GM06990 (cell line): ENCODE measurements at regions not wholly inside any gene's neighbourhood (a gene's known extent, or its start where the extent isn't known, plus 50 kb on each side); places are given as distances from the start of the nearest gene placed in this dataset.

Experiments used
- DNase-seq: peaks from one replicate; pipeline ENCODE4 v3.0.0-alpha.2; 2011; ENCODE audit not compliant: insufficient read length; ENCODE audit errors: extremely low read depth
- H3K27me3 ChIP-seq: replicated peaks from 2 replicates; pipeline ENCODE4 v1.6.0; 2011; ENCODE audit warnings: low read length; ENCODE audit not compliant: control insufficient read depth, insufficient read depth
- H3K36me3 ChIP-seq: 2 replicates; pipeline ENCODE4 v1.5.1; 2011; ENCODE audit warnings: low read length; ENCODE audit not compliant: control insufficient read depth, insufficient read depth
- H3K4me3 ChIP-seq: replicated peaks from 2 replicates; pipeline ENCODE4 v1.5.1; 2011; ENCODE audit warnings: low read depth, mild to moderate bottlenecking, control low read depth, low read length
- TF ChIP-seq, protein P1 (sequence below): IDR thresholded peaks from 2 replicates; pipeline ENCODE4 v1.5.1; 2011; ENCODE audit warnings: low read length, control low read depth, mild to moderate bottlenecking, inconsistent platforms; ENCODE audit not compliant: insufficient read depth, poor library complexity, severe bottlenecking

DNA sequence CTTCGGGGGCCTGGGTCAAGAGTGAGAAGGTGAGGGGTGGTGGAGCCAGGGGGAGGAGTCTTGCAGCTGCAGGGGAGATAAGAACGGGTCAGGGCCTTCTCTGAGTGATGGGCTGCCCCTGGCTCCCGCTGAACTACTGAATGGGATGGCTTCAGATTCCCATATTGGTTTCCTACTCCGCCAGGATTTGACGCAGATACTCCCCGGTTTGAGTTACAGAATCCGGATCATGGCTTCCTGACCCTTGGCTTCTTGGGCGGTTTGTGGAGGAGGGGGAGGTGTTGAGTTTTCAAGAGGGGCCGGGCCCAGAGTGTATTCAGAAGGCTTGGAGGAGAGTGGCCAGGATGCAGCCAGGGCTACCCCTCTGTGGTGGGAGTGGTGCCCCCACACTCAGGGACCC is 119.9 kb upstream of the ATP2B2 start:
- no peaks in the 10 kb centered on the region for H3K36me3 ChIP-seq
- no peak for DNase-seq
- TF ChIP-seq, protein P1, sequence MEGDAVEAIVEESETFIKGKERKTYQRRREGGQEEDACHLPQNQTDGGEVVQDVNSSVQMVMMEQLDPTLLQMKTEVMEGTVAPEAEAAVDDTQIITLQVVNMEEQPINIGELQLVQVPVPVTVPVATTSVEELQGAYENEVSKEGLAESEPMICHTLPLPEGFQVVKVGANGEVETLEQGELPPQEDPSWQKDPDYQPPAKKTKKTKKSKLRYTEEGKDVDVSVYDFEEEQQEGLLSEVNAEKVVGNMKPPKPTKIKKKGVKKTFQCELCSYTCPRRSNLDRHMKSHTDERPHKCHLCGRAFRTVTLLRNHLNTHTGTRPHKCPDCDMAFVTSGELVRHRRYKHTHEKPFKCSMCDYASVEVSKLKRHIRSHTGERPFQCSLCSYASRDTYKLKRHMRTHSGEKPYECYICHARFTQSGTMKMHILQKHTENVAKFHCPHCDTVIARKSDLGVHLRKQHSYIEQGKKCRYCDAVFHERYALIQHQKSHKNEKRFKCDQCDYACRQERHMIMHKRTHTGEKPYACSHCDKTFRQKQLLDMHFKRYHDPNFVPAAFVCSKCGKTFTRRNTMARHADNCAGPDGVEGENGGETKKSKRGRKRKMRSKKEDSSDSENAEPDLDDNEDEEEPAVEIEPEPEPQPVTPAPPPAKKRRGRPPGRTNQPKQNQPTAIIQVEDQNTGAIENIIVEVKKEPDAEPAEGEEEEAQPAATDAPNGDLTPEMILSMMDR, result no peak
- H3K27me3 ChIP-seq, result no peaks in the 10 kb centered on the region; the same call in none of the 2 replicates
- no peak overlapping the region for H3K4me3 ChIP-seq

DNA sequence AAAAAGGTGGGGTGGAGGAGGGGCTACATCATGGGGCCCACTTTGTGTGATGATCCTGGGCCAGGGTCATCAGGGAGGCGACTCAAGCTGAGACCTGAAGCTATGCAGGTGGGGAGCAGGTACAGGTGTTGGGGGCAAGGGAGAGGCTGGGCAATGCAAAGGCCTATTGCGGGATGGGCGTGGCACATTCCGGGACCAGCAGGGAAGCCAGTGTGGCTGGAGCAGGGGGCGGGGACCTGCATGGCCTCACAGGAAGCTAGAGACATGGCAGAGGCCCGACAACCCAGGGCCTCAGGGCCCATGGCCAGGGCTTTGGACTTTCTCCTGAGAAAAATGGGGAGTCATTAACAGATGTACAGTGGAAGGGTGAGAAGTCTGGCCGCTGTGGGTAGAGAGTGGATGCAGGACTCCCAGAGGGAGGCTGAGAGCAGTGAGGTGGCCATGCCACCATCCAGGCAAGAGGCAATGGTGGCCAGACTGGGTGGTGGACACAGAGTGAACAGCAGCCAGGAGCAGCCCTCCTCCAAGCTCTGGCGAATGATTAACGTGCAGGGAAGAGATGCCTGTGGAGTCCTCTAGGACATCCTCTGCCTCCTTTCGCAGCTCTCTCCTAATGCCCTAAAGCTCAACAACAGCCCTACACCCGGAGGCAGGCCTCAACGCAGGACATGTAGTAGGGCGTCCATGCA is 122.6 kb upstream of the ATP2B2 start:
- Histone ChIP-seq H3K36me3 (no peaks in the 10 kb centered on the region), H3K4me3 (no peak overlapping the region), H3K27me3 (no peaks in the 10 kb centered on the region; the same call in 1 of the 2 replicates)
- DNase-seq, result no peak
- TF ChIP-seq, protein P1, result no peak

DNA sequence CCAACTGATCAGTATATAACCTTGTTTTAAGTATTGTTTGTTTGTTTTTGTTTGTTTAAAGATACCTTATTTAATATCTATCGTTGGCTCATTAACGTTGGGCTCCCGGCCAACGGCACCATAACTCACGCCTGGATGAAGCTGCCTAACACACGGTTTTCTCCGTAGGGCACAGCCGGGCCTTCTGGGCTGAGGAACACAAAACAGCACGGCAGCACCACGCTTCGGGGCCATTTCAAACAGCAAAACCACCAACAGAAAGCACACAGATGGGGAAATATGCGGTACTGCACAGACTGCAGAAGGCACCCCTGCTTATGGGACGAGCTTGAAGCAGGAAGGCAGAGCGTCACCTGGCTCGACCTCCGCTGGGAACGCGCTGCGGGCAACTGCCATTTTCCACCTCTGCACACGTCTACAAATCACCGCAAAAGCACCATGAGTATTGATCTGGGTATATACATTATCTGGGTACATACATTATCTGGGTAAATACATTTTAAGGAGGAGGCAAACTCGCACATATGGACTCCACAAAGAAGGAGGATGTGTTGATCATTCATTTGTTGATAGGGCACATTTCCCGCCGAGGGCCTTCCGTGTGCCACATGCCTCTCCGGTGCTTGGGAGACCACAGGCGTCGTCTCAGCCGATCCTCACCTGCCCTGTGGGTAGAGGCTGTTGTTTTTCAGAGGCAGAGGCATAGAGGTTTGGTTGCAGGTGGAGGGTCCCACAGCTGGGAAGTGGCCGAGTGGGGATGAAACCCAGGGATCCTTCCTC is 123.7 kb upstream of the ATP2B2 start:
- H3K27me3 ChIP-seq, result no peaks in the 10 kb centered on the region; the same call in 1 of the 2 replicates
- no peak for DNase-seq
- no peak overlapping the region for H3K4me3 ChIP-seq
- no peaks in the 10 kb centered on the region for H3K36me3 ChIP-seq
- TF ChIP-seq, protein P1, result no peak

DNA sequence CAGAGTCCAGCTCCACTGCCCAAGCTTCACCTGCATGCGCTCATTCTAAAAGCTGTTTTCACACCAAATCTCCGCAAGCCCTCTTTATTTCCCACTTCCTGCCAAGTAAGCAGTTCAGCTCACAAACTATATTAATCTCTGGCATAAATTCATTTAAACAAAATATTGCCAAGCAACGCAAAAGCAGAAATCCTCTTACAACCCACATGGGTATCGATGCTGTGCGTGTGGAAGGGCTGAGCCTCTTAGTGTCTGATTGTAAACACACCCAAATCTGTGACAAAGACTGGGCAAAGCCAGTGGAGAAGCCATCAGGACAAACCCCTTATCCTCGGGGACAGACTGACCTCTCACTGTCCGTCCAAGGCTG is 124.3 kb upstream of the ATP2B2 start:
- H3K4me3 ChIP-seq, result no peak overlapping the region
- TF ChIP-seq, protein P1, result no peak
- DNase-seq, result no peak
- H3K36me3 ChIP-seq, result no peaks in the 10 kb centered on the region
- no peaks in the 10 kb centered on the region; the same call in 1 of the 2 replicates for H3K27me3 ChIP-seq

DNA sequence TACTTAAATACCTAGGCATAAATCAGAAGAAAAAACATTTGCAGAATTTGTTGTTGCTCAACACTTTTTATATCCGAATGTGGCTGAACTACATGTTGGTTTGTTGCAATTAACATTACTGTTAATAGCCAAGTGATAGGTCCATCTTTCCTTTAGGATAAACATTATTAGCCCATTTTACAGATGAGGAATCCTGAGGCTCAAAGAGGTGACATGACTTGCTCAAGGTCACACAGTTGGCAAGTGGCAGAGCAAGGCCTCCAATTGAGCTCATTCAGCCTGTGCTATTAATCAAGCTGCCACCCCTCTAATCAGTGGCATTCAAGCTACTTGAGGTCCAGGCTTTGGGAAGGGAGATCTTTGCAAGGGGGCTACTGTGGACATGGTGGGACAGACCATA is 125.8 kb upstream of the ATP2B2 start:
- no peaks in the 10 kb centered on the region for H3K36me3 ChIP-seq
- no peaks in the 10 kb centered on the region; the same call in 1 of the 2 replicates for H3K27me3 ChIP-seq
- no peak for DNase-seq
- no peak overlapping the region for H3K4me3 ChIP-seq
- TF ChIP-seq, protein P1, result no peak
